AG09319 (cell line): ENCODE measurements at regions not wholly inside any gene's neighbourhood (a gene's known extent, or its start where the extent isn't known, plus 50 kb on each side); places are given as distances from the start of the nearest gene placed in this dataset.
"Not testable (repeated sequence)": the region's sequence is repeated elsewhere in the genome, so short reads cannot be mapped to it uniquely, and the experiment has no call there.

Source experiments
- DNase-seq: peaks from one replicate; pipeline ENCODE4 v3.0.0-alpha.2; 2010; ENCODE audit warnings: low read depth; ENCODE audit errors: extremely low read depth
- TF ChIP-seq, protein P1 (sequence below): IDR thresholded peaks from 2 replicates; pipeline ENCODE4 v1.5.1; 2011; ENCODE audit warnings: low read depth, mild to moderate bottlenecking, inconsistent platforms, low read length, moderate library complexity

DNA sequence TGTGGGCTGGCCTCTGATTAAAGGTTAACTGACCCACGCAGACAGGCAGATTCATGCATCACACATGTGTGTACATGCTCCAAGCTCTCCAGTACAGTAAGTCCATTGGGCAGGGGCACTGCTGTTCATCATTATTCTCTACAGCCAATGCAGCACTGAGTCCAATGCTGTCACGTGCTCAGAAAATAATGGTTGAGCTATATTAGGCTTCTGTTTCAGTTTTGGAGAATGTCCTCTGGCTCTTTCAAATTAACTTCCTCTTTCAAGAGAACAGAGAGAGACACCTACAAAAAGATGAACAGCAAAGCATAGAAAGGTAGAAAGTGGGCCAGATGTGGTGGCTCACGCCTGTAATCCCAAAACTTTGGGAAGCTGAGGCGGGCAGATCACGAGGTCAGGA is 202.6 kb downstream of the MEX3B start:
- DNase-seq: no peak
- TF ChIP-seq, protein P1, sequence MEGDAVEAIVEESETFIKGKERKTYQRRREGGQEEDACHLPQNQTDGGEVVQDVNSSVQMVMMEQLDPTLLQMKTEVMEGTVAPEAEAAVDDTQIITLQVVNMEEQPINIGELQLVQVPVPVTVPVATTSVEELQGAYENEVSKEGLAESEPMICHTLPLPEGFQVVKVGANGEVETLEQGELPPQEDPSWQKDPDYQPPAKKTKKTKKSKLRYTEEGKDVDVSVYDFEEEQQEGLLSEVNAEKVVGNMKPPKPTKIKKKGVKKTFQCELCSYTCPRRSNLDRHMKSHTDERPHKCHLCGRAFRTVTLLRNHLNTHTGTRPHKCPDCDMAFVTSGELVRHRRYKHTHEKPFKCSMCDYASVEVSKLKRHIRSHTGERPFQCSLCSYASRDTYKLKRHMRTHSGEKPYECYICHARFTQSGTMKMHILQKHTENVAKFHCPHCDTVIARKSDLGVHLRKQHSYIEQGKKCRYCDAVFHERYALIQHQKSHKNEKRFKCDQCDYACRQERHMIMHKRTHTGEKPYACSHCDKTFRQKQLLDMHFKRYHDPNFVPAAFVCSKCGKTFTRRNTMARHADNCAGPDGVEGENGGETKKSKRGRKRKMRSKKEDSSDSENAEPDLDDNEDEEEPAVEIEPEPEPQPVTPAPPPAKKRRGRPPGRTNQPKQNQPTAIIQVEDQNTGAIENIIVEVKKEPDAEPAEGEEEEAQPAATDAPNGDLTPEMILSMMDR: no peak

DNA sequence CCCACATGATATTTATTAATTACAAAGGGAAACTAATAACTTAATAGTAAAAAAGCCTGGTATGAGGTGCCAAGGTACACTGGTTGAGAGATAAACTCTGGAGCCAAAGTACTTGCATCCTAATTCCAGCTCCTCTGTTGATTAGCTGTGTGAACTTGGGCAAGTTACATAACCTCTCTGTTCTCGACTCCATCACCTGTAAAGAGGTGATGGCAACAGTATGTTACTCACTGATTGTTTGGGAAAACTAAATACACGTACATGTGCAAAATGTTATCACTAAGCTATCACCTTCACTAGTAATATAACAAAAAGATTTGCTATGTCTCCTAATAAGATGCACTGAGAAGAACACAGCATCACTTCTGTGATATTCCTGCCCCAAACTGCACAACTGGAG is 206.4 kb downstream of the MEX3B start:
- TF ChIP-seq, protein P1: no peak
- no peak for DNase-seq

DNA sequence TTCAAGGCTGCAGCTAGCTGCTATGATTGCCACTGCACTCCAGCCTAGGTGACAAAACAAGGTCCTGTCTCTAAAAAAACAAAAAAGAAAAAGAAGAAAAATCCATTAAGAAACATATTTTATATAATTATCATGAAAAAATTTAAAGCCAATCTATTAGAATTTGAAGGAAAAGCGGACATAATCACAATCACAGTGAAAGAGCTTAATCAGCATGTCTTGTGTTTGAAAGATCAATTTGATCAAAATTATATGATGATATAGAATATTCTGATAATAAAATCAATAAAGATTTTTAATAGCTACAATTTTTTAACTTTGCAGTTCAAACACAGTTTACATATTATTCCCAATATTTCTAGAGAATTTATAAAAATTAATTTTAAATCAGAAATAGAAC is 210.1 kb downstream of the MEX3B start:
- no peak for DNase-seq
- TF ChIP-seq, protein P1: no peak

DNA sequence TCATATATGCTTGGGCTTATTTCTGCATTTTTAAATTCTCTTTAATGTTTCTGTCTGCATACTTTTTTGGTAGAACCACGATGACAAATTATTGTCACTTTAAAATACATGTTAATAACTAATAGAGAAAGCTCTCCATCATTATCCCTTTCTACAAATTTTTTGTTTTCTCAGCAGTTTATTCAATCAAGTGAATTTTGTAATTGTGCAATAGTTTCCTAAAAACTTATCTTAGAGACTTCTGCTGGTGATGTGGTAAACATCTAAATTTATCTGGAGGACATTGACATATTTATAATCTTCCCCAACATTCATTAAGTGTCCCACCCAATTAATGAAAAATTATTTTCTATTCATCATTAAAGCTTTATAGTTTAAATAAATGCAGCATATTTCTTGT is 215.3 kb downstream of the MEX3B start:
- DNase-seq: no peak
- TF ChIP-seq, protein P1: no peak

DNA sequence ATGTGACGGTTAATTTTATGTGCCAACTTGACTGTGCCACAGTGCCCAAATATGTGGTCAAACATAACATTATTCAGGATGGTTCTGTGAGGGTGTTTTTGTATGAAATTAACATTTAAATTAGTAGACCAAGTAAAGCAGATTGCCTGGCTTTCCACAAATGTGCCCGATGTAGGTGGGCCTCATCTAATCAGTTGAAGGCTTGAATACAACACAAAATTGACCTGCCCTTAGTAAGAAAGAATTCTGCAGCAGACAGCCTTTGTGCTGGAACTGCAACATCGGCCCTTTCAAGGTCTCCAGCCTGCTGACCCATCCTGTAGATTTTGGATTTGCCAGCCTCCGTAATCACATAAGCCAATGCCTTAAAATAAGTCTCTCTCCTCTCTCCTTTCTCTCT is 215.9 kb downstream of the MEX3B start:
- no peak for DNase-seq
- TF ChIP-seq, protein P1: no peak

DNA sequence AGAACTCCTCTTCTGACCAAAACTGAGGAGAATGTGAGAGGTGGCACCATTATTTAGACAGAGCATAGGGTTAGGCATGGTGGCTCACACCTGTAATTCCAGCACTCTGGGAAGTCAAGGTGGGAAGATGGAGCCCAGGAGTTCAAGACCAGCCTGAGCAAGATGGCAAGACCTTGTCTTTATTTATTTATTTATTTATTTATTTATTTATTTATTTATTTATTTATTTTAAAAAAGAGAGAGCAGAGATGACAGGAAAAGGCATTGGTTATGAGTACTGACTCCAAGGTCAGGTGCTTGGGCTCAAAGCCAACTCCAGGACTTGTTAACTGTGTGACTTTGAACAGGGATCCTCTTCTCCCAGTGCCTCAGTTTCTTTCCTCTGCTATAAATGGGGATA is 217.7 kb downstream of the MEX3B start:
- no peak for DNase-seq
- TF ChIP-seq, protein P1: no peak

DNA sequence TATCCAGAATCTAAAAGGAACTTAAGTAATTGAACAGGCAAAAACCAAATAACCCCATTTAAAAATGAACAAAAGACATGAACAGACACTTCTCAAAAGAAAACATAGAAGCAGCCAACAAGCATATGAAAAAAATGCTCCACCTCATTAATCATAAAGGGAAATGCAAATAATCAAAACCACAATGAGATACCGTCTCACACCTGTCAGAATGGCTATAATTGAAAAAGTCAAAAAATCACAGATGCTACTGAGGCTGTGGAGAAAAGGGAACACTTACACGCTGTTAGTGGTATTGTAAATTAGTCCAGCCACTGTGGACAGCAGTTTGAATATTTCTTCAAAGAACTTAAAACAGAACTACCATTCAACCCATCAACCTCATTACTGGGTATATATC is 220.7 kb downstream of the MEX3B start:
- no peak for DNase-seq
- TF ChIP-seq, protein P1: no peak

DNA sequence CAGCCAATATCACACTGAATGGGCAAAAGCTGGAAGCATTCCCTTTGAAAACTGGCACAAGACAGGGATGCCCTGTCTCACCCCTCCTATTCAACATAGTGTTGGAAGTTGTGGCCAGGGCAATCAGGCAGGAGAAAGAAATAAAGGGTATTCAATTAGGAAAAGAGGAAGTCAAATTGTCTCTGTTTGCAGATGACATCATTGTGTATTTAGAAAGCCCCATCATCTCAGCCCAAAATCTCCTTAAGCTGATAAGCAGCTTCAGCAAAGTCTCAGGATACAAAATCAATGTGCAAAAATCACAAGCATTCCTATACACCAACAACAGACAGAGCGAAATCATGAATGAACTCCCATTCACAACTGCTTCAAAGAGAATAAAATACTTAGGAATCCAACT is 223.2 kb downstream of the MEX3B start:
- not testable (repeated sequence) for DNase-seq
